NCI-H2227 treated with DMSO at 0.1 percent for 48 hours (cell line): ENCODE measurements at regions not wholly inside any gene's neighbourhood (a gene's known extent, or its start where the extent isn't known, plus 50 kb on each side); places are given as distances from the start of the nearest gene placed in this dataset.

Source experiments
- DNase-seq: peaks from one replicate; lab custom pipeline; 2025; lab: John Stamatoyannopoulos, UW

DNA sequence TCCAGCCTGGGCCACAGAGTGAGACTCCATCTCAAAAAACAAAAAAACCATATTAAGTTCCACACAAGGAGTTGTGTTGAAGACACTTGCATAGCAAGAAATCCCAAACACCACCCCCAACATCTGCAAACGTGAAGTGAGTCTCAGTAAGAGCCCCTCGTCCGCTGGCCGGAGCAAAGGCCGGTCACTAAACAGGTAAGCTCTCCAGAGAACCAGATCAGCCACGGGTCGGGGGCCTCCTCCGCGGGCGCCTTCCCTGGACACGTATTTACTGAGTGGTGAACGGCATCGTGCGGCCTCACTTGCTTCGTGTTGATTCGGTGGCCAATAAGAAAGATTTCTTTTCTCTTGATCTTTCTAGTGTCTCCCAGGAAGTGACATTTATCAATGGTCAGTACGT lies 93.6 kb downstream of the MRPL36 start:
- DNase-seq: no peak

DNA sequence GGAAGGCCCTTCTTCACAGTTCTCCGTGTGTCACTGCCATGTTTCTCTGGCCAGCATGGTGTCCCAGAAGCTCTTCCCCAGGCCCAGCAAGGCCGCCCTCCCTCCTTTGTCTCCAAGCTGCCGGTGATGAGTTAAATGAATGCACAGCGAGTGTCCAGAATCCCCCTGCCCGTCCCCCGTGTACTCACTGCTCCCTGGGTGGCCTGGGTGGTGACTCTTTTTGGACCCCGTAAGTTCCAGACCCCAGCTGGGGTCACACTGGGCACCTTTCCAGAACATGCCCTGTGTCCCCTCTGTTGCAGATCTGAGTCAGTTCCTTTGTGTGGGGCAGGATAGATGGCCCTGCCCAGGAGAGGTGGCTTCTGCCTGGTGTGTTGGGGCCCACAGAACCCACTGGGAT lies 95.0 kb downstream of the MRPL36 start:
- no peak for DNase-seq

DNA sequence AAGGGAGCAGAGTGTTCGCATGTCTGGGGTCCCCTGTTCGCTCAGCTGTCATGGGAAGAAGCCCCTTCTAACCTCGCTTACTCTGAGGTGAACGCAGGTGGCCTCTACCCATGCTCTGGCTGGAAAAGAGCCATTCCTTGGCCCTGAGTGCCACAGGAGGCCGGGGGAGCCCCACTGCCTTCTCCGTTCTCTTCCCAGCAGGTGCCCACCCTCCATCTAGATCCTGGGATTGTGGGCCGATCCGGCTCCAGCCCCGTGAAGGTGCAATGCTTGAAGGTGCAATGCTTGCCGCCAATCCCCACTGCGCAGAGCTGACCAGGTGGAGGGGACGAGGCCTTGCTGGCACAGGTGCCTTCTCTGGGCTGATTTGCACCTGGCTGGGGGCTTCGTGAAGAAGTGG lies 95.4 kb downstream of the MRPL36 start:
- DNase-seq: no peak

DNA sequence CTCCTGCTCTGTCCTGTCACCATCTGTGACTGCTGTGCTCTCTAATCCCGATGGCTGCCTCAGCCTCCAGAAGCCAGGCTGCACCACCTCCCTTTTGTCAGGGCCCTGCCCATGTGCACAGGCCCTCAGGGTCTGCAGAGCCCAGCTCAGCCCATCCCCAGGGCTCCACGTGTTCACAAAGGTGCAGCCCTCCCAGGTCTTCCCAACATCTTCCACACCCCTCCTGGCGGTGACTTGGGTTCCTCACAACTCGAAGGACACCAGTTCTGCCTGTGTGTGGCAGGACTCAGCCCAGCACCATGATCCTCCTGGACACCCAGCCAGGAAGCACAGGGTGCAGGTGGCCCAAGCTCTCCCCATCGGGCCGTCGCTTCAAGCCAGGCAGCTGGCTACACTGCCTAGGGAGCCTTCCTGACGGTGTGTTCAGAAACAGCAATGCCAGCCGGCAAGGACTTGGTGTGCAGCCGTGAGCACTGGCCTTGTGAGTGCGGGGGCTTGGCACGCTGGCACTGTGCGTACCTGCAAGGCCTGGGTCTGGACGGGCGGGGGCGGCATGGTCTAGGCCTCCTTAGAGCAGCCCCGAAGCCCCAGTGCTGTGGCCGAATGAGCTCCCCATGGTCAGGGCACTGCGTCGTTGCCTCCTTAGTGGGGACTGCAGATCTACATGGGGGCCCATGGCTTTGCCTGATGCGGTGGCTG lies 96.1 kb downstream of the MRPL36 start:
- no peak for DNase-seq

DNA sequence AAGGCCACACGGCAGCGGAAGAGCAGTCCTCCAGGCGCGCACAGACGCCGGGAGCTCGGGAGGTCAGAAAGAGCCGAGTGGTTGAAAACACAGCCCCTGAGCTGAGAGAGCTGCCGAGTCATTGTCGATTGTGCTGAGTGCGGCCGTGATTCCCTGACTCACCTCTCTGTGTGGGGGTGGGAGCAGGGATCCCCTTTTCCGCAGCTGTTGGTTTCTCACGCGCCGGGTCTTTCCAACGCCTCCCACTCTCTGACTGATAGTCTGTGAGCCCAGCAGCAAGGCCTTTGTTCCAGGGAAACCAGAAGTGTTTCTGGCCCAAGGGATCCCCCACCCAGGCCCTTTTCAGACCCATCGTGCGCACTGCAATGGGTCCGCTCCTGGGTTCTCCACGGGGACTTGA lies 97.3 kb downstream of the MRPL36 start:
- no peak for DNase-seq

DNA sequence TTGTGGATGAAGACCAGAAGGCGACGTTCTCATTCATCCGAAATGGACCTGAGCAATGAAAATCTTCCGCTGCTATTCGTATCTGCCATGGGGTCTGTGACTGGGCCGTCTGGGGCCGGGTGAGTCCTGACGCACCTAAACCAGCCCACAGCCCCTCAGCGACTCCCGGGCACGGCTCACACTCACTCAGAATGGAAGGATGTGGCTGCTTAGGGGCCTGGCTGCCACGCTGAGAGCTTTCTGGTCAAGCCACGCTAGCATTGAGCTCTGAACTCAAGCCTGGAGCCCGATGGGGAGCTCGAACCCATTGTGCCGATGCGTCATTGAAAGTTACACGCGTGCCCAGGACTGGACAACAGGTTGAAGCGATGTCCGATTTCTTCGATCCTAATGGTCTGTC lies 97.8 kb downstream of the MRPL36 start:
- no peak for DNase-seq

DNA sequence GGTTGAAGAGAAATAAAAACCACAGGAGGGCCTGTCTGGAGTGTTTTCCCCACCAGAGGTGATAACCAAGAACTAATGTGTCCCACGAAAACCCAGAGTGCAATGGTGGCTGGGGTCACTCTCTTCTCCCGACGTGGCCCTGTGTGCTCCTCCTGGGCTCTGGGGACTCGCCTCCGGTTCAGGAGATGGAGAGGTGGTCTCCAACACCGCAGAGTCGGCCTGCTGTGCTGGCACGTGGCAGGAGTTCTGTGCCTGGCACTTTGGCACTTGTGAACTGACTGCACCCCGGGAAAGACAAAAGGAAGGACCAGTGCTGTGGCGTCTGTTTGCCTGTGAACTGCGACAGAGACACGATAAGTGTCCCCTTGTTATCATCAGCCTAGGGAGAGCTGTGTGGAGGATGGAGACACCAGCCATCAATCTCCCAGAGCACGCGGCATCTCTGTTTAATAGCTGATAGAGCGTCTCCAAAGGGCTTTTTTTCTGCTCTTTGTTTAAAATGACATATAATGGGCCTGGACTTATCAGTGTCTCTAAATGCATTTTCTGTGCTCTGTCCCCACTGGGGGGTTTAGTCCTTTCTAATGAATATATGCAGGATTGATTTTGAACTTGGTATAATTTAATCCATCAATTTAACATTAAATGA lies 98.3 kb downstream of the MRPL36 start:
- DNase-seq: no peak

DNA sequence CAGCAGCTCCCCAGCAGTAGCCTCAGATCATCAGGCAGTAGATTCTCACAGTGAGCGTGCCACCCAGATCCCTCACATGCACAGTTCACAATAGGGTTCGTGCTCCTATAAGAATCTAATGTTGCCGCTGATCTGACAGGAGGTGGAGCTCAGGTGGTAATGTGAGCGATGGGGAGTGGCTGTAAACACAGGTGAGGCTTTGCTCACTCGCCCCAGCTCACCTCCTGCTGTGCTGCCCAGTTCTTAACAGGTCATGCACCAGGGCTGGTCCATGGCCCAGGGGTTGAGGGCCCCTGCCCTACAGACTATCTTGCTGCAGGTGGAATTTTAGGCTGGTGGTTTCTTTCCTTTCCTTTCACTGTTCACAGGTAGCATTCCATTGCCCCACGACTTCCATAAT lies 100.2 kb downstream of the MRPL36 start:
- no peak for DNase-seq

DNA sequence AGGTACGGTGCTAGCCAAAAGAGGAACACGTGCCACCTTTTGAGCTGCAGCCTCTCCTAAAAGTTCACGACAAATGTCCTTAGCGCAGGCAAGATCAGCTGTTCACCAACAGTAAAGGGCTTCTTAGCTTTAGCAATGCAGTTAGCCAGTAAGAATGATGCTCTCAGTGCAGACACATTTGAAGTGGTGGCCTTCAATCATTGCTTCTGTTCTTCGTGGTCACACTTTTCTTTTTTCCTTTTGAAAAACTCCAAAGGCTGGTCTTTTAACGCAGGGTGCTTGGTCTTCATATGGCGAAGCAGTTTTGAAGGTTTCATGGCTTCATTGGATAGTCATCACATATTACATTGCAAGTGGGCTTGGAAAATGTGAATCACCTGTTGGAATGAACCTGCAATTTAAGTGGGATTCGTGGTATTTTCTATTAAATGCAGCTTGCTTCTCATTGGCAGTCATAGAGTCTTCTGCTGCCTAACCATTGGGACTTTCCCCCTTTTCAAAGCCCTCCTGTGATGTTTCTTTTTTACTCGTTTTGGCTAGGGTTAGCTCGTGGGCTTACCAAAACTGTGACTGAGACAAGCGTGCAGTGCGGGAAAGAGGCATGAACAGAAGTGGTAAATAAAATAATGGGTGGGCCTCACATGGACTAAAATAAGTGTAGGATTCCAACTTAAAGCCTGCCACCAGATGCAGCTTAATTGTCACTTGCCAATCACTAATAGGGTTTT lies 100.9 kb downstream of the MRPL36 start:
- DNase-seq: no peak

DNA sequence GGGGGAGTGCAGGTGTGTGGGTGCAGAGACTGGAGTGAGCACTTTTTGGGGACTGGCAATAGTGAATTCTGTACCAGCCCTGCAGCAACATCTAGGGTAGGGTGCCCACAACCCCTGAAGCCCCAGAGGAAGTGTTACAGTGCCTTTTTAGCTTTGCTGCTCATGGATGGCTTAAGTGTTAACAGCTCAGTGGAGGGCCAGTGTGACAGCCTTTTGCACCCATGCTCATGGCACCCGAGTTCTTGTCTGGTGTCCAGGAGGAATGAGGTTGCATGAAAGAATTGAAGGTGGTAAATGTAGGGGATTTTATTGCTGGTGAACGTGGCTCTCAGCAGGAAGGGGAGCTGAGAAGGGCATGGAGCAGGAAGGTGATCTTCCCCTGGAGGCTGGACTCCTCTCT lies 107.3 kb downstream of the MRPL36 start:
- no peak for DNase-seq

DNA sequence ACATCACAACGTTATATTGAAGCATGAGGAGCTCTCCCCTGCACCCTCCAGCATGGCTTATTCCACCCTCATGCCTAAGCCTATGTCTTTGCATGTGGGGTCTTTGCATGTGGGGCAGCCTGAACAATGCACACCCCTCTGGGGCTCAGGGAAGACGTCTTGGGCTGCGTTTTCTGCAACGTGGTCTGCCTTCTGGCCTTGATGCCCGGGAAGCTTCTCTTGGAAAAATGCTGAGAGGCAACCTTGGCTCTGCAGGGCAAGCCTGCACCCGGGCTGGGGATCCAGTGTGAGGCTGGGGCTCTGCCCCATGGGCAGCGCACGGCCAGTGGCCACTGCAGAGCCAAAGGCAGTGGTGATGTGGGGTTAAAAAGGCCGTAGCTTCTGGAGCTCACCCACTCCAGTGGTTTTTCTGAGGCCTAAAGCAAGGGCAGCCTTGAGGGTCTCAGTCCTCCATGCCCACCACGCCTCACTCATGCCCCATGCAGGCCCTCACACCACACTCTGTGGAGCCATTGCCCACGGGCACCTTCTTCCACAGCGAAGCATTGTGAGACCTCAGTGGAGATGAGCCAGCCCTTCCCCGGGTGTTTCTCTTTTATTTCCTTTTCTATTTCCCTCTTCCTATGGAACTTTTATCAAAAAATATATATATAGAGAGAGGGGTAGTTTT lies 112.2 kb downstream of the MRPL36 start:
- no peak for DNase-seq

DNA sequence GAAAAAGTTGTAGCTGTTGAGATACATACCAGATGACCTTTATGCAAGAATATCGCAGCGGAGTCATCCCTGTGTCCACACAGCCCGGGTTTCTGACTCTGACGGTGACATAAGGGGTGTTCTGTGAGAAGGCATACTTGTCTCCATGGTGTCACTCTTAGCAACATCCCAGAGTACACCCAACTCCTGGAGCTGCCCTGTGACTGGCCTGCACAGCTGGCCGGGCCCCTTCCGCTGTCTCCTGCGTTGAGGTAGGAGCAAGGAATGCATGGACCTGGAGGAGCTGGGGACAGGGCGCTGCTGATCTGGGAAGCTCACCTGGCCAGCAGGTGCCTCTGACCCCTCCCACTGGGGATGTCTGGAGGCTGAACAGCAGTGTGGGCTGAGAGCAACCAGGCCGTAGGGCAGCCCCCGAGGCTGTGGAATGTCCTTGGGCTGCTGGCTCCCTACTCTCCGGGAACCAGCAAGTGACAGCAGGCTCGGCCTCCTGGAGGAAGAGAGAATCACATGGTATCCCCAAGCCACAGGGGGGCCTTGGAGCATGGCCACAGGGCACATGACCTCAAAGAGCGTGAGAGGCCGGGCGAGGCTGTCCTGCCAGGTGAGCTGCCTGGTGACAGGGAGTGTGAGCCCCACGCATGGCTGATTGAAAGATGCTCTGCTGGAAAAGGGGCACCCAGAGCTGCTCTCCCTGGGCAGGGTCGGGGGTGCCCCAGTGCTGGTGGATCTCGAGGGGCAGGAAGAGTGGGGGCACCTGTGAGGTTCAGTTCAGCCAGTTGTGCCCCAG lies 113.4 kb downstream of the MRPL36 start:
- no peak for DNase-seq

DNA sequence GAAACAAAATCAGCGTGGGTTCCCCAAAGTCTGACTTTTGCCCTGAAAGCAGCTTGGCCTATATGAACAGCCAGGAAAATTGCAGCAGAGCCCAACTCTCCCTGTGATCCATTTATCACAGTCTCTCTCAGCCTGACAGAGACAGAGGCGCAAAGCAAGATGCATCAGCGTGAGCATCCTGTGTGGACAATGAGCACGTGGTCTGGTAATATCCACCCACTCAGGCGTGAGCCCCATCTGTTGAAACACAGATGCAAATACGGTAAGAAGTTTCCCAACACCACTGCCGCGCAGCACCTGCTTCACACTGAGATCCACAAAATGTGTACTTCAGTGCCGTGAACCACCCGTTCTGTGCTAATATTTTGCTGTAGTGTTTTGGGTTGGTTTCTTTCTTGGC lies 114.6 kb downstream of the MRPL36 start:
- no peak for DNase-seq

DNA sequence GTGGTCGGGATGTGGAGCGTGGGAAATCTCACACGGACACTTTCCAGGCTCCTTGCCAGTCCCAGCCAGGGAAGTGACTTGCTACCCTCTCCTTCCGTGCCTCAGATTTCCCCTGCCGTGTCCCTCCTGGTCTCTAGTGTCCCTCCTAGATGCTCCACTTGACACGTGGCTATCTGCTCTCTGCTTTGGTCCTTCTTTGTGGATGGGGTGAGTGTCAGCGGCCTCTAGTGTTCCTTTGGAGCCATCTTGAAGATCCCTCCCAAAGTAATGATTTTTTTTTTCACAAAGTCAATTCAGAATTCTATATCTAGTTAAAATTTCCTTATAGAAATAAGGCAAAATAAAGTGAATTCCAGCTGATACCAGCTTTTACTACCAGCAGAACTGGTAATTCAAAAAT lies 117.7 kb downstream of the MRPL36 start:
- no peak for DNase-seq

DNA sequence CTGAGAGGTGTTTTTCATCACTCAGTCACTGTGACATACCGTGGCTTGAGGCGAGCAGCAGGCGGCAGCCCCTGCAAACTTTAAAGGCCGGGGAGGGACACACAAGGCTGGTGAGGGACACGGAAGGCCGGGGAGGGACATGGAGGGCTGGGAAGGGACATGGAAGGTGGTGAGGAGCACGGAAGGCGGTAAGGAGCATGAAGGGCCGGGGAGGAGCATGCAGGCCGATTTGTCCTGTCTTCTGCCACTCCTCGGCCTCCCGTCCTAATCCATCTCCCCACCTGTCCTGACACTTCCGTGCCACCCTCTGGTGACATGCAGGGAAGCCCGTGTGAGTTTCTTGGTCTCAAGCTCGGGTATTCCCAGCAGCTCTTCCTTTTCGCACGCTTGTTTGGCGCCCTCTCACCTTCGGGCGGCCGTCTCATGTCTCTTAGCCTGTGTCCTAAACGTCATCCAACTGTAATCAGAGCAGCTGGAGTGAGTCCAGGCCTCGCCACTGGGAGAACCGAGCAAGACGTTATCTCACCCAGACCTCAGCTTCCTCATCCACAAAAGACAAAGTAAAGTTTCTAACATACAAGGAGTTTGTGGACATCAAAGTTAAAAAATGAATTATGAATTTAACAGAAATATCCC lies 126.5 kb downstream of the MRPL36 start:
- no peak for DNase-seq

DNA sequence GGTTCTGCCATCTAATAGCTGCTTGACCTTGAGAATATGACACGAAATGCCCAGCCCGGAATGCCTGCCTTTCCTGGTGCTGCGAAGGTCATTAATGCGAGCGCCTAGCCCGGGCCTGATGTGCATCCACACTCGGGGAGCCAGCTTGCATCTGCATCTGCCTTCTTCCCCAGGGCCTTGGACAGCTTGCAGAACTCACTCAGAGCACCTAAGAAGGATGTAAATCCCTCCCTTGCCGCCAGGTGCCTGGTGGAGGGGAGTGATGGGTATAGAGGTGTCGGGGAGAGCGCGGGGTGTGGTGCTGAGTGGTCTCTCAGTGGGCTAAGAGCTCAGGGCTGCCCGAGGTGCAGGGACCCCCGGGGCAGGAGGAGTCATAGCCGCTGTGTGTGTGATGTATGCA lies 127.2 kb downstream of the MRPL36 start:
- DNase-seq: no peak

DNA sequence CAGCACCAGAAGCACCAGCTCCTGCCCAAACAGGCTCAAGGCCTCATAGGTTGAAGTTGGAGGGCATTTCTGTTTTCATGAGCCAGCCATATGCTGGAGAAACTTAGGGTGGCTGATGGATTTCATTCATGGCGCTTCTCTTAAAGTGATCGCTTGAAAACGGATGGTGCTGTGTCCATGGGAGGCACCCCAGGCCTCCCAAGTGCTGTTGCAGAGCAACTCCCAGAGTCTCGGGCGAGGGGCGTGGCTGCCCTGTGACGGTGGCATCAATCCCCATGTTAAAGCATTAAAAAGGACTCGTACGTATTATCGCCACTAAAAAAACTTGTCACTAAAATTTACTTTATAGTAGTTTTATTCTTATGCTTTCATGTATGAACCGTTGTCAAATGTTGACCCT lies 128.3 kb downstream of the MRPL36 start:
- DNase-seq: no peak

DNA sequence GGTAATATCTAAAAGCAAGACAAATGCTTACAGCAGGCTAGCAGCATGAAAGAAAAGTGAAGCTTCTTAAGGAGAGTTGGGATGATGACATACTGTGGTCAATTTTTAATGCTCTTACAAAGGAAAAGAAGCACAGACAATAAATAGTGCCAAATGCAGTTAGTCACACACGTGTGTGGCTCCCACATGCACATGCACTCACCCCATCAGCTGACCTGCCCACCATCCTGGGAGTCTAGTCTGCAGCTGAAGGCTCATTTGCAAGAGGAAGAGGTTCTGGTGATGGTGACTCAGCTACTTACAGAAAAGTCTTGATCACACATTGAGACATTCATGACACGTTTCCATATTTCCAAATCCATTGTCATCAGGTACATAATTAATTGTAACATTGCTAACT lies 129.3 kb downstream of the MRPL36 start:
- no peak for DNase-seq

DNA sequence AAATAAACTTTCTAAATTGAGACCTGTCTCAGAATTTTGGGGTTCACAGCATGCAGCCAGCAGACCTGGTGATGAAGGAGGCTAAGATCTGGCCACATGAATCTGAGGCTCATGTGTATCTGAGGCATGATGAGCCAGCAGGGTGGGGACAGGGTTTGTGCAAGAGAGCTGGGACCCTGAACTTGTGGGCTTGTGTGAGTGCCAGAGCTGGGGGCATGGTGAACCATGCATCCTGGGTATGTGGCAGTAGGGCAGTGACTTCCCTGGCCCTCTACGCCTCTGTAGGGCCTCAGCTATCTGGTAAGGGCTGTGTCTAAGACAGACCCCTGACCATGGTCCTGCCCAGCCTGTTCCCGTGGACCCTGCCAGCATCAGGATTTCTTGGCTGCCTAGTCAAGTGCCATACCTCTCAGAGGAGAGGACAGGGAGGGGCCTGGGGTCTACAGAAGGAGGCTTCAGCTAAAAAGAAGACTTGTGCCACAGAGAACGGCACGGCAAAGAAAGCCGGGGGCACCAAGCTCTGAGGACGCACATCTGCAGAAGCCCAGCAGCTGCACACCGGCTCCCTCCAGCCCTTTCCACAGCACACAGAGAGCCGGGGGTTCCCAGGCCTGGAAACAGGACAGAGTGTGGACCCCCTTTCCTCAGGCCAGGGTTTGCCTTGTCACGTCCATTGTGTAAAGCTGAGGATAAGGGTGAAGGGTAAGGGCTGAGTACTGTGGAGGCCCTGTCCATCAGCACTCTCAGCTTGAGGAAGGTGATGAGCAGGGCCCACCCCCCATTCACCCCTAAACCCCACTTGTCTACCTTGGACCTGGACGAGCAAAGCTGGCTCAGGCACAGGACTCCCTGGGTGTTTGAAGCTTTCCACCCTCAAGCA lies 130.1 kb downstream of the MRPL36 start:
- DNase-seq: no peak

DNA sequence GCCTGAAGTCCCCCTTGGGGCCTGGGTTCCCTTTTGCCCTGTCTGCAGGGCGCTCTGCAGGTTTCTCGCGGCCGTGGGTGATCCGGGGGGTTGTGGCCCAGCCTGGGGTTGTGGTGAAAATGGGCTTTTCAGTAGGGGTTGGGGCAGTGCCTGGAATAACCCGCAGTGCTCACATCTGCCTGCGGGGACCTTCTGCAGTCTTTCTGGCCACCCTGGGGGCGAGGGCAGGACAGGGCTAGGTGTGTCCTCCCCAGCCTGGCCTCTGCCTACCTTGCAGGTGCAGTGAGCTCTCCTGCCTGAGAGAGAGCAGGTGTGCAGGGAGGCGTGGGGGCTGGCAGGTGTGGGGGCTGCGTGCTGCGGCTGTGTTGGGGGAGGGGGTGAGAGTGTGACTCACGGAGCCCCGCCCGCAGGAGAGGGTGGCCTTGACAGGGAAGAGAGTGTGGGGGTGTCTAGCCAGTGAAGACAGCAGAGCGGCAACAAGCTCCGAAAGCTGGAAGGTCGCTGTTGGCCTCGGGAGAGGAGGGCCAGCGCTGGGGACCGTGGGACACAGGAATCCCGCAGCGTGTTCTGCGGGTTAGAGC lies 131.4 kb downstream of the MRPL36 start:
- no peak for DNase-seq
